Suprapubic skin (tissue), 4 donors: ENCODE measurements at regions not wholly inside any gene's neighbourhood (a gene's known extent, or its start where the extent isn't known, plus 50 kb on each side); places are given as distances from the start of the nearest gene placed in this dataset.

Experiments used
- DNase-seq, 2 donors: peaks; one replicate each; pipeline ENCODE4 v3.0.0-alpha.2; 2019; ENCODE audit warnings: low spot score in 2 of 2
- H3K27ac ChIP-seq: fragments of 200-600 bp; sonication (generic); one replicate; pipeline ENCODE4 v1.5.1; 2019
- H3K27me3 ChIP-seq: fragments of 200-600 bp; sonication (generic); one replicate; pipeline ENCODE4 v1.5.1; 2019
- H3K36me3 ChIP-seq: fragments of 200-600 bp; sonication (generic); one replicate; pipeline ENCODE4 v1.5.1; 2019
- H3K4me1 ChIP-seq: fragments of 200-600 bp; sonication (generic); one replicate; pipeline ENCODE4 v1.5.1; 2019
- H3K4me3 ChIP-seq: fragments of 200-600 bp; sonication (generic); one replicate; pipeline ENCODE4 v1.5.1; 2019; ENCODE audit warnings: mild to moderate bottlenecking
- H3K9me3 ChIP-seq: fragments of 200-600 bp; sonication (generic); one replicate; pipeline ENCODE4 v1.5.1; 2019
- CTCF ChIP-seq, 2 donors: fragments of 200-600 bp in 1 of 2; fragments of 450-650 bp in 1 of 2; sonication (generic) in 1 of 2; IDR thresholded peaks; one replicate each; pipeline ENCODE4 v1.5.1; 2016 to 2019; ENCODE audit warnings: antibody characterized with exemption in 2 of 2, mild to moderate bottlenecking in 1 of 2, moderate library complexity in 1 of 2
- EP300 ChIP-seq: sonication (generic); formaldehyde crosslinking; IDR thresholded peaks from one replicate; pipeline ENCODE4 v1.6.1; 2017; ENCODE audit warnings: antibody characterized with exemption
- POLR2A ChIP-seq, 2 donors: fragments of 450-650 bp; IDR thresholded peaks; one replicate each; pipeline ENCODE4 v1.6.1; 2017; ENCODE audit warnings: antibody characterized with exemption in 2 of 2, mild to moderate bottlenecking in 2 of 2, moderate library complexity in 2 of 2
- POLR2AphosphoS5 ChIP-seq, 3 donors: sonication (generic); formaldehyde crosslinking; IDR thresholded peaks; one replicate each; pipeline ENCODE4 v1.6.1; 2017; ENCODE audit warnings: antibody characterized with exemption in 3 of 3
- WGBS: methylation state at CpG from one replicate; pipeline ENCODE4 v1.1.5; 2018; 5-methylcytosine and 5-hydroxymethylcytosine counted together

- H3K27ac ChIP-seq, result no peak overlapping the region
- H3K36me3 ChIP-seq, result no peaks in the 10 kb centered on the region
- no peaks in the 10 kb centered on the region for H3K4me1 ChIP-seq
- TF ChIP-seq CTCF (IDR thresholded peaks at IDR 0.05), result no peak
- TF ChIP-seq POLR2A (IDR thresholded peaks at IDR 0.05), result no peak
- no peaks in the 10 kb centered on the region for H3K9me3 ChIP-seq
- WGBS, result 50% methylated on average over 6 of the region's 6 CpGs
- DNase-seq, result no peak
- no peak overlapping the region for H3K4me3 ChIP-seq
- H3K27me3 ChIP-seq, result no peaks in the 10 kb centered on the region
These were observed 843.6 kb upstream of the ALCAM start for GRCh38 chr3:104523136-104523535.

- Histone ChIP-seq H3K9me3 (no peaks in the 10 kb centered on the region), H3K36me3 (no peaks in the 10 kb centered on the region), H3K4me3 (no peak overlapping the region), H3K4me1 (no peaks in the 10 kb centered on the region), H3K27ac (no peak overlapping the region), H3K27me3 (no peaks in the 10 kb centered on the region)
- DNase-seq, result no peak
- TF ChIP-seq POLR2A (IDR thresholded peaks at IDR 0.05), result no peak
- TF ChIP-seq EP300, result no peak
- TF ChIP-seq POLR2AphosphoS5 (IDR thresholded peaks at IDR 0.05), result no peak
- TF ChIP-seq CTCF (IDR thresholded peaks at IDR 0.05), result no peak
- WGBS, result 85% methylated on average over 3 of the region's 3 CpGs
These were observed 839.8 kb upstream of the ALCAM start for GRCh38 chr3:104526901-104527401.

- no peak overlapping the region for H3K4me3 ChIP-seq
- no peaks in the 10 kb centered on the region for H3K36me3 ChIP-seq
- H3K4me1 ChIP-seq, result no peaks in the 10 kb centered on the region
- no peak for TF ChIP-seq POLR2A (IDR thresholded peaks at IDR 0.05)
- WGBS, result 96% methylated on average over 8 of the region's 8 CpGs
- no peaks in the 10 kb centered on the region for H3K9me3 ChIP-seq
- no peak overlapping the region for H3K27ac ChIP-seq
- no peaks in the 10 kb centered on the region for H3K27me3 ChIP-seq
- no peak for DNase-seq
These were observed 835.8 kb upstream of the ALCAM start for GRCh38 chr3:104530934-104531333.

- TF ChIP-seq EP300 (no peak), POLR2AphosphoS5 (IDR thresholded peaks at IDR 0.05) (no peak), CTCF (IDR thresholded peaks at IDR 0.05) (no peak), POLR2A (IDR thresholded peaks at IDR 0.05) (no peak)
- DNase-seq, result no peak
These were observed 830.0 kb upstream of the ALCAM start for GRCh38 chr3:104536715-104537114.

GRCh38 chr3:104537323-104537722 lies 829.4 kb upstream of the ALCAM start:
- no peaks in the 10 kb centered on the region for H3K4me1 ChIP-seq
- no peak for TF ChIP-seq POLR2A (IDR thresholded peaks at IDR 0.05)
- no peak for TF ChIP-seq CTCF (IDR thresholded peaks at IDR 0.05)
- TF ChIP-seq POLR2AphosphoS5 (IDR thresholded peaks at IDR 0.05), result no peak
- no peak for TF ChIP-seq EP300
- H3K36me3 ChIP-seq, result no peaks in the 10 kb centered on the region
- H3K9me3 ChIP-seq, result no peaks in the 10 kb centered on the region
- H3K4me3 ChIP-seq, result no peak overlapping the region
- no peaks in the 10 kb centered on the region for H3K27me3 ChIP-seq
- DNase-seq, result no peak
- 79% methylated on average over 3 of the region's 3 CpGs for WGBS
- H3K27ac ChIP-seq, result no peak overlapping the region

More at GRCh38 chr3:104536715-104537114, 830.0 kb upstream of the ALCAM start:
- Histone ChIP-seq H3K9me3 (no peaks in the 10 kb centered on the region), H3K27ac (no peak overlapping the region), H3K27me3 (no peaks in the 10 kb centered on the region), H3K4me1 (no peaks in the 10 kb centered on the region), H3K36me3 (no peaks in the 10 kb centered on the region), H3K4me3 (no peak overlapping the region)

GRCh38 chr3:104546301-104546700 lies 820.4 kb upstream of the ALCAM start:
- Histone ChIP-seq H3K4me3 (no peak overlapping the region), H3K9me3 (no peaks in the 10 kb centered on the region), H3K27ac (no peak overlapping the region), H3K36me3 (no peaks in the 10 kb centered on the region), H3K27me3 (no peaks in the 10 kb centered on the region), H3K4me1 (no peaks in the 10 kb centered on the region)
- WGBS, result 43% methylated on average over 3 of the region's 3 CpGs
- DNase-seq, result no peak
- TF ChIP-seq CTCF (IDR thresholded peaks at IDR 0.05) (no peak), EP300 (no peak)
